ENCODE measurements at regions not wholly inside any gene's neighbourhood (a gene's known extent, or its start where the extent isn't known, plus 50 kb on each side); places are given as distances from the start of the nearest gene placed in this dataset.

- no peak overlapping the region for H3K9ac ChIP-seq (ENCODE audit: low read length)
- no peaks in the 10 kb centered on the region for H3K27me3 Mint-ChIP-seq (ENCODE audit: low read depth, unreplicated experiment)
- no peak overlapping the region for H2AFZ ChIP-seq (ENCODE audit: low read depth, low read length)
- no peaks in the 10 kb centered on the region for H4K20me1 ChIP-seq (ENCODE audit: insufficient read depth, low read length)
- H3K27me3 ChIP-seq (ENCODE audit: insufficient read depth, low read length), result no peaks in the 10 kb centered on the region
- H3K4me3 Mint-ChIP-seq (ENCODE audit: unreplicated experiment), result no peak overlapping the region
- no peaks in the 10 kb centered on the region for H3K36me3 Mint-ChIP-seq (ENCODE audit: low read depth, unreplicated experiment)
- no peak overlapping the region for H3K27ac ChIP-seq (ENCODE audit: low read depth, low read length)
- no peak for FAIRE-seq
- no peaks in the 10 kb centered on the region for H3K9me3 Mint-ChIP-seq (ENCODE audit: unreplicated experiment)
- TF ChIP-seq EZH2 (IDR thresholded peaks at IDR 0.05; ENCODE audit: insufficient read depth, low read length) (no peak), CTCF (IDR thresholded peaks at IDR 0.05; ENCODE audit: insufficient read depth, low read depth, low read length) (no peak)
- no peaks in the 10 kb centered on the region for H3K36me3 ChIP-seq (ENCODE audit: insufficient read depth, low read length)
- no peaks in the 10 kb centered on the region for H3K4me1 Mint-ChIP-seq (ENCODE audit: low read depth, unreplicated experiment)
- no peak for DNase-seq (ENCODE audit: low read depth)
- no peak overlapping the region for H3K4me3 ChIP-seq (ENCODE audit: insufficient read depth, low read depth, low read length)
- H3K27ac Mint-ChIP-seq (ENCODE audit: unreplicated experiment), result no peak overlapping the region
- no peaks in the 10 kb centered on the region for H3K9me3 ChIP-seq (ENCODE audit: insufficient read depth, low read depth, low read length)
- no peak overlapping the region for H3K4me2 ChIP-seq (ENCODE audit: low read length)
- H3K79me2 ChIP-seq (ENCODE audit: insufficient read depth, low read length), result no peaks in the 10 kb centered on the region
- H3K4me1 ChIP-seq (ENCODE audit: insufficient read depth, low read length), result no peaks in the 10 kb centered on the region
These were observed 573.8 kb upstream of the ARGLU1 start for GRCh38 chr13:107141767-107142166.

GRCh38 chr13:107139006-107139405, 571.1 kb upstream of the ARGLU1 start:
- DNase-seq (ENCODE audit: low read depth) (no peak), FAIRE-seq (no peak)
- Histone ChIP-seq H3K36me3 (ENCODE audit: insufficient read depth, low read length) (no peaks in the 10 kb centered on the region), H3K4me1 (ENCODE audit: insufficient read depth, low read length) (no peaks in the 10 kb centered on the region), H3K9me3 (ENCODE audit: insufficient read depth, low read depth, low read length) (no peaks in the 10 kb centered on the region), H3K79me2 (ENCODE audit: insufficient read depth, low read length) (no peaks in the 10 kb centered on the region), H3K4me2 (ENCODE audit: low read length) (no peak overlapping the region), H3K27ac (ENCODE audit: low read depth, low read length) (no peak overlapping the region), H3K27me3 (ENCODE audit: insufficient read depth, low read length) (no peaks in the 10 kb centered on the region), H4K20me1 (ENCODE audit: insufficient read depth, low read length) (no peaks in the 10 kb centered on the region), H3K9ac (ENCODE audit: low read length) (no peak overlapping the region), H2AFZ (ENCODE audit: low read depth, low read length) (no peak overlapping the region), H3K4me3 (ENCODE audit: insufficient read depth, low read depth, low read length) (no peak overlapping the region)
- Mint-ChIP-seq H3K27me3 (ENCODE audit: low read depth, unreplicated experiment) (no peaks in the 10 kb centered on the region), H3K4me3 (ENCODE audit: unreplicated experiment) (no peak overlapping the region), H3K36me3 (ENCODE audit: low read depth, unreplicated experiment) (no peaks in the 10 kb centered on the region), H3K27ac (ENCODE audit: unreplicated experiment) (no peak overlapping the region), H3K4me1 (ENCODE audit: low read depth, unreplicated experiment) (no peaks in the 10 kb centered on the region), H3K9me3 (ENCODE audit: unreplicated experiment) (no peaks in the 10 kb centered on the region)
- no peak for TF ChIP-seq CTCF (IDR thresholded peaks at IDR 0.05; ENCODE audit: insufficient read depth, low read depth, low read length)

- Histone ChIP-seq H3K9ac (ENCODE audit: low read length) (no peak overlapping the region), H4K20me1 (ENCODE audit: insufficient read depth, low read length) (no peaks in the 10 kb centered on the region), H2AFZ (ENCODE audit: low read depth, low read length) (no peak overlapping the region), H3K36me3 (ENCODE audit: insufficient read depth, low read length) (no peaks in the 10 kb centered on the region), H3K9me3 (ENCODE audit: insufficient read depth, low read depth, low read length) (no peaks in the 10 kb centered on the region), H3K4me1 (ENCODE audit: insufficient read depth, low read length) (no peaks in the 10 kb centered on the region), H3K4me3 (ENCODE audit: insufficient read depth, low read depth, low read length) (no peak overlapping the region), H3K27me3 (ENCODE audit: insufficient read depth, low read length) (no peaks in the 10 kb centered on the region), H3K4me2 (ENCODE audit: low read length) (no peak overlapping the region), H3K79me2 (ENCODE audit: insufficient read depth, low read length) (no peaks in the 10 kb centered on the region), H3K27ac (ENCODE audit: low read depth, low read length) (no peak overlapping the region)
- Mint-ChIP-seq H3K4me3 (ENCODE audit: unreplicated experiment) (no peak overlapping the region), H3K36me3 (ENCODE audit: low read depth, unreplicated experiment) (no peaks in the 10 kb centered on the region), H3K27ac (ENCODE audit: unreplicated experiment) (no peak overlapping the region), H3K9me3 (ENCODE audit: unreplicated experiment) (no peaks in the 10 kb centered on the region), H3K27me3 (ENCODE audit: low read depth, unreplicated experiment) (no peaks in the 10 kb centered on the region), H3K4me1 (ENCODE audit: low read depth, unreplicated experiment) (no peaks in the 10 kb centered on the region)
- no peak for DNase-seq (ENCODE audit: low read depth)
- no peak for FAIRE-seq
- TF ChIP-seq EZH2 (IDR thresholded peaks at IDR 0.05; ENCODE audit: insufficient read depth, low read length) (no peak), CTCF (IDR thresholded peaks at IDR 0.05; ENCODE audit: insufficient read depth, low read depth, low read length) (no peak)
These were observed 570.5 kb upstream of the ARGLU1 start for GRCh38 chr13:107138486-107138885.

Measured in astrocyte (in vitro differentiated cells and primary cell).